ENCODE measurements at regions not wholly inside any gene's neighbourhood (a gene's known extent, or its start where the extent isn't known, plus 50 kb on each side); places are given as distances from the start of the nearest gene placed in this dataset.

GRCh38 chr2:204274991-204275390 is 270.3 kb upstream of the PARD3B start:
- TF ChIP-seq, protein P1, sequence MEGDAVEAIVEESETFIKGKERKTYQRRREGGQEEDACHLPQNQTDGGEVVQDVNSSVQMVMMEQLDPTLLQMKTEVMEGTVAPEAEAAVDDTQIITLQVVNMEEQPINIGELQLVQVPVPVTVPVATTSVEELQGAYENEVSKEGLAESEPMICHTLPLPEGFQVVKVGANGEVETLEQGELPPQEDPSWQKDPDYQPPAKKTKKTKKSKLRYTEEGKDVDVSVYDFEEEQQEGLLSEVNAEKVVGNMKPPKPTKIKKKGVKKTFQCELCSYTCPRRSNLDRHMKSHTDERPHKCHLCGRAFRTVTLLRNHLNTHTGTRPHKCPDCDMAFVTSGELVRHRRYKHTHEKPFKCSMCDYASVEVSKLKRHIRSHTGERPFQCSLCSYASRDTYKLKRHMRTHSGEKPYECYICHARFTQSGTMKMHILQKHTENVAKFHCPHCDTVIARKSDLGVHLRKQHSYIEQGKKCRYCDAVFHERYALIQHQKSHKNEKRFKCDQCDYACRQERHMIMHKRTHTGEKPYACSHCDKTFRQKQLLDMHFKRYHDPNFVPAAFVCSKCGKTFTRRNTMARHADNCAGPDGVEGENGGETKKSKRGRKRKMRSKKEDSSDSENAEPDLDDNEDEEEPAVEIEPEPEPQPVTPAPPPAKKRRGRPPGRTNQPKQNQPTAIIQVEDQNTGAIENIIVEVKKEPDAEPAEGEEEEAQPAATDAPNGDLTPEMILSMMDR (IDR thresholded peaks at IDR 0.05; ENCODE audit: insufficient read depth, low read length, poor library complexity, severe bottlenecking) = no peak
- no peak for DNase-seq (ENCODE audit: low read depth)
- Histone ChIP-seq H3K4me3 (ENCODE audit: low read depth, low read length) (no peak overlapping the region), H3K27me3 (ENCODE audit: control insufficient read depth, insufficient read depth, low read length) (no peaks in the 10 kb centered on the region), H3K36me3 (ENCODE audit: control insufficient read depth, insufficient read depth, low read length) (no peaks in the 10 kb centered on the region)

- TF ChIP-seq, protein P1 (IDR thresholded peaks at IDR 0.05; ENCODE audit: insufficient read depth, low read length, poor library complexity, severe bottlenecking) = no peak
- DNase-seq (ENCODE audit: low read depth) = no peak
- Histone ChIP-seq H3K36me3 (ENCODE audit: control insufficient read depth, insufficient read depth, low read length) (no peaks in the 10 kb centered on the region), H3K4me3 (ENCODE audit: low read depth, low read length) (no peak overlapping the region), H3K27me3 (ENCODE audit: control insufficient read depth, insufficient read depth, low read length) (no peaks in the 10 kb centered on the region)
Observed at GRCh38 chr2:204277226-204277625, 268.0 kb upstream of the PARD3B start.

DNA sequence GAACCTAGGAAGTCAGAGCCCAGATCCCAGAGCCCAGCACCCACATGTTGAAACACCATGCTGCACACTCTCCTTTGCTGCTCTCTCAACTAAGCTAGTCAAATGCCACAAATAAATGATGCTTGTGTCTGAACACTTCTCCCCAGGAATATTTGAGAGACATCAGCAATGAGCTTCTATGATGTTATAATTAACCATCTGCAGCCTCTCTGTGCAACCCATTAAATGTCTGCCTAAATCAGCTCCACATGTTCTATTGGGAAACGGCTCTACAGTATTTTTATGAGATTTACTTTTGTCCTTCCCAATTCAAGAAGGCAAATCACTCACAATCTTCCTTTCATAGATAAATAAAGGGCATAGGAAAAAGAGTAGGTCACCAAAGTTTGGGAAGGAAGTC is 266.8 kb upstream of the PARD3B start:
- no peak for DNase-seq (ENCODE audit: low read depth)
- Histone ChIP-seq H3K4me3 (ENCODE audit: low read depth, low read length) (no peak overlapping the region), H3K27me3 (ENCODE audit: control insufficient read depth, insufficient read depth, low read length) (no peaks in the 10 kb centered on the region), H3K36me3 (ENCODE audit: control insufficient read depth, insufficient read depth, low read length) (no peaks in the 10 kb centered on the region)
- TF ChIP-seq, protein P1 (IDR thresholded peaks at IDR 0.05; ENCODE audit: insufficient read depth, low read length, poor library complexity, severe bottlenecking) = no peak

GRCh38 chr2:204279819-204280218 is 265.5 kb upstream of the PARD3B start:
- Histone ChIP-seq H3K36me3 (ENCODE audit: control insufficient read depth, insufficient read depth, low read length) (no peaks in the 10 kb centered on the region), H3K27me3 (ENCODE audit: control insufficient read depth, insufficient read depth, low read length) (no peaks in the 10 kb centered on the region), H3K4me3 (ENCODE audit: low read depth, low read length) (no peak overlapping the region)
- TF ChIP-seq, protein P1 (IDR thresholded peaks at IDR 0.05; ENCODE audit: insufficient read depth, low read length, poor library complexity, severe bottlenecking) = no peak
- no peak for DNase-seq (ENCODE audit: low read depth)

GRCh38 chr2:204280262-204280668 is 265.0 kb upstream of the PARD3B start:
- TF ChIP-seq, protein P1 (IDR thresholded peaks at IDR 0.05; ENCODE audit: insufficient read depth, low read length, poor library complexity, severe bottlenecking) = no peak
- no peaks in the 10 kb centered on the region for H3K36me3 ChIP-seq (ENCODE audit: control insufficient read depth, insufficient read depth, low read length)
- H3K27me3 ChIP-seq (ENCODE audit: control insufficient read depth, insufficient read depth, low read length) = no peaks in the 10 kb centered on the region
- DNase-seq (ENCODE audit: low read depth) = no peak
- H3K4me3 ChIP-seq (ENCODE audit: low read depth, low read length) = no peak overlapping the region

DNA sequence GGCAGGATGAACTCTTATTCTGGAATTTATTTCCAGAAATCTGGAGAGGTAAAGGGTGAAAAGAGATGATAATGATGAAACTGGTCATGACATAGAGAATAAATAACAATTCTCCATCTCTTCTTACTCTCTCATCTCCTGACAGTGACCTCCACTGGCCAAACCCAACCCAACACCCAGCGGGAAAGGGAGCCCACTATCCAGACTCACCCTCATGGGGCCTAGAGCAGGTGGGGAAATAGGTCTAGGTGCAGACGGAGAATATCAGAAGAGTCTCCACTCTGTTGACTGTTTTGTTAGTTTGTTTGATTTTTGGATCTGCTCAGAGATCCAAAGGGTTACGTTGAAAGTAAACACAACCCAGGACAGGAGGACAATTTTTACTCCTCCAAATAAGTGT is 263.2 kb upstream of the PARD3B start:
- Histone ChIP-seq H3K4me3 (ENCODE audit: low read depth, low read length) (no peak overlapping the region), H3K36me3 (ENCODE audit: control insufficient read depth, insufficient read depth, low read length) (no peaks in the 10 kb centered on the region), H3K27me3 (ENCODE audit: control insufficient read depth, insufficient read depth, low read length) (no peaks in the 10 kb centered on the region)
- TF ChIP-seq, protein P1 (IDR thresholded peaks at IDR 0.05; ENCODE audit: insufficient read depth, low read length, poor library complexity, severe bottlenecking) = no peak
- DNase-seq (ENCODE audit: low read depth) = no peak
